SH-SY5Y (cell line): ENCODE measurements at regions not wholly inside any gene's neighbourhood (a gene's known extent, or its start where the extent isn't known, plus 50 kb on each side); places are given as distances from the start of the nearest gene placed in this dataset.

ENCODE experiments used
- GATA2 ChIP-seq: IDR thresholded peaks from 2 replicates; pipeline ENCODE4 v1.6.1; 2011; ENCODE audit warnings: mild to moderate bottlenecking, low read depth, low read length
- GATA3 ChIP-seq: IDR thresholded peaks from 2 replicates; pipeline ENCODE4 v1.6.1; 2011; ENCODE audit warnings: low read depth, mild to moderate bottlenecking, low read length, moderate library complexity

DNA sequence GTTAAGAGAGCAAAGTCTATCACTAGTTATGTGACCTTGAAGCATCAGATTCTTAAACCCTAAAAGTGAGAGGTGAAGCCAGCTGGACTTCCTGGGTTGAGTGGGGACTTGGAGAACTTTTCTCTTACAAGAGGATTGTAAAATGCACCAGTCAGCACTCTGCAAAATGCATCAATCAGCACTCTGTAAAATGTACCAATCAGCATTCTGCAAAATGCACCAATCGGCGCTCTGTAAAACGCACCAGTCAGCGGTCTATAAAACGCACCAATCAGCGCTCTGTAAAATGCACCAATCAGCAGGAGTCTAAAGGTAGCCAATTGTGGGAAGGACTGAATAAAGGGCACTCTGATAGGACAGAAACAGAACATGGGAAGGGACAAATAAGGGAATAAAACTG is 291.6 kb upstream of the FAM98A start:
- no peak for TF ChIP-seq GATA2
- no peak for TF ChIP-seq GATA3
